Uterus (tissue), 2 donors: ENCODE measurements at regions not wholly inside any gene's neighbourhood (a gene's known extent, or its start where the extent isn't known, plus 50 kb on each side); places are given as distances from the start of the nearest gene placed in this dataset.

Source experiments
- POLR2A ChIP-seq, 2 donors: fragments of 450-650 bp; IDR thresholded peaks; one replicate each; pipeline ENCODE4 v1.6.1; 2016; ENCODE audit warnings: antibody characterized with exemption in 2 of 2, mild to moderate bottlenecking in 1 of 2, moderate library complexity in 1 of 2
- TF ChIP-seq, protein P1 (sequence below), 4 experiments: fragments of 200-600 bp in 2 of 4; fragments of 450-650 bp in 2 of 4; sonication (generic) in 2 of 4; IDR thresholded peaks; one replicate each; pipeline ENCODE4 v1.5.1; 2016 to 2019; ENCODE audit warnings: antibody characterized with exemption in 4 of 4, mild to moderate bottlenecking in 2 of 4, moderate library complexity in 1 of 4

DNA sequence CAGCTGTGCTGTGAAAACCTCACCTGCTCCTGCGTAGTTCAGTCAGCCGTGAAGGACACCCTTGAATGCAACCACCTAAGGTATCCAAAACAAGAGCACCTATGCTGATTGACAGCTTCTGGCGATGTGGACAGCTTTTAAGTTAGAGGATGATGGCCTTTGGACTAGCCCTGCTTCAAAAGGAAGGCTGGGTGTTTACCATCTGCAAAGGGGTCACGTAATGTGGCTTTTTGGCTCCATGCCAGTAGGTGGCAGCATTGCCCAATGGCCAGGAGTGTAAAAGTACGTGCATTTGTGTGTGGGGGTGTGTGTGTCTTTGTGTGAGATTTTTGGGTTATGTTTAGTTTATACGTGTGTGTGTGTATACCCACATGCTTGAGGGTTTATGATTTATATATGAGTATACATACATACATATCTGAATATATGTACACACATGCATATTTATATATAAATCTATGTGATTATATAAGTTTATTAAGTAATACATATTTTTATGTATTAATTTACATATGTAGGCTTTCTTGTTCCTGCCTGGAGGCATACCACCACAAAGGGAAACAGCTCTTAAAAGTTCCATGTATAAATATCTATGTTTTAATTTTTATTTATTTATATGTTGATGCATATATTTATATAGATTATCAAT is 236.3 kb upstream of the ANKRD30A start:
- TF ChIP-seq, protein P1, sequence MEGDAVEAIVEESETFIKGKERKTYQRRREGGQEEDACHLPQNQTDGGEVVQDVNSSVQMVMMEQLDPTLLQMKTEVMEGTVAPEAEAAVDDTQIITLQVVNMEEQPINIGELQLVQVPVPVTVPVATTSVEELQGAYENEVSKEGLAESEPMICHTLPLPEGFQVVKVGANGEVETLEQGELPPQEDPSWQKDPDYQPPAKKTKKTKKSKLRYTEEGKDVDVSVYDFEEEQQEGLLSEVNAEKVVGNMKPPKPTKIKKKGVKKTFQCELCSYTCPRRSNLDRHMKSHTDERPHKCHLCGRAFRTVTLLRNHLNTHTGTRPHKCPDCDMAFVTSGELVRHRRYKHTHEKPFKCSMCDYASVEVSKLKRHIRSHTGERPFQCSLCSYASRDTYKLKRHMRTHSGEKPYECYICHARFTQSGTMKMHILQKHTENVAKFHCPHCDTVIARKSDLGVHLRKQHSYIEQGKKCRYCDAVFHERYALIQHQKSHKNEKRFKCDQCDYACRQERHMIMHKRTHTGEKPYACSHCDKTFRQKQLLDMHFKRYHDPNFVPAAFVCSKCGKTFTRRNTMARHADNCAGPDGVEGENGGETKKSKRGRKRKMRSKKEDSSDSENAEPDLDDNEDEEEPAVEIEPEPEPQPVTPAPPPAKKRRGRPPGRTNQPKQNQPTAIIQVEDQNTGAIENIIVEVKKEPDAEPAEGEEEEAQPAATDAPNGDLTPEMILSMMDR (IDR thresholded peaks at IDR 0.05): no peak
- TF ChIP-seq POLR2A (IDR thresholded peaks at IDR 0.05): no peak
